ENCODE measurements at regions not wholly inside any gene's neighbourhood (a gene's known extent, or its start where the extent isn't known, plus 50 kb on each side); places are given as distances from the start of the nearest gene placed in this dataset.
"Not testable (repeated sequence)": the region's sequence is repeated elsewhere in the genome, so short reads cannot be mapped to it uniquely, and the experiment has no call there.

GRCh38 chrX:131874300-131874699, 148.8 kb upstream of the STK26 start:
- in situ Hi-C loops (cut with HindIII; ENCODE audit: low sequenced_read_pairs) = no loop called here

DNA sequence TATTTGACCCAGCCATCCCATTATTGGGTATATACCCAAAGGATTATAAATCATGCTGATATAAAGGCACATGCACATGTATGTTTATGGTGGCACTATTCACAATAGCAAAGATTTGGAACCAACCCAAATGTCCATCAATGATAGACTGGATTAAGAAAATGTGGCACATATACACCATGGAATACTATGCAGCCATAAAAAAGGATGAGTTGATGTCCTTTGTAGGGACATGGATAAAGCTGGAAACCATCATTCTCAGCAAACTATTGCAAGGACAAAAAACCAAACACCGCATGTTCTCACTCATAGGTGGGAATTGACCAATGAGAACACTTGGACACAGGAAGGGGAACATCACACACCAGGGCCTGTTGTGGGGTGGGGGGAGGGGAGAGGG, 147.3 kb upstream of the STK26 start:
- in situ Hi-C loops (cut with HindIII; ENCODE audit: low sequenced_read_pairs) = not testable (repeated sequence)

DNA sequence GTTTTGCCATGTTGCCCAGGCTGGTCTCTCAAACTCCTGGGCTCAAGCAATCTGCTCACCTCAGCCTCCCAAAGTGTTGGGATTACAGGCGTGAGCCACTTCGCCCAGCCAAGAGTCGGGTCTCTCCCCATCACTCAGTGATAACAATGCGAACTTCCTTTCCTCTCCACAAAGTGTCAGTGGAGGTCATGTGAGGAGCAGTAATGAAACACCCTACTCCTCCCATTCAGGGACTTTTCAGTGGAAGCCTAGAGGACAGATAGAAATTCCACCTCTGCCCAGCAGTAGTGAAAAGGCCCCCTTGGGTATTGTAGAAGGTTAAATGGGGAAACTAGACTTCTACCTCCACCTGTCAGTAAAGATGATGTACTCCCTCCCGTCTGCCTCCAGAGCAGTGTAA, 141.9 kb upstream of the STK26 start:
- in situ Hi-C loops (cut with HindIII; ENCODE audit: low sequenced_read_pairs) = no loop called here

DNA sequence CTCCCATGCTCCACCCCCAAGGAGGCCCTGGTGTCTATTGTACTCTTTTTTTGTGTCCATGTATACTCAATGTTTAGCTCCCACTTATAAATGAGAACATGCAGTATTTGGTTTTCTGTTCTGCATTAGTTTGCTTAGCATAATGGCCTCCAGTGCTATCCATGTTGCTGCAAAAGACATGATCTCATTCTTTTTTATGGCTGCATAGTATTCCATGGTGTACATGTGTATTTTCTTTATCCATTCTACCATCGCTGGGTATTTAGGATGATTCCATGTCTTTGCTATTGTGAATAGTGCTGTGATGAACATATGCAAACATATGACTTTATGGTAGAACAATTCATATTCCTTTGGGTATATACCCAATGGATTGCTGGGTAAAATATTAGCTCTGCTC, 138.1 kb upstream of the STK26 start:
- in situ Hi-C loops (cut with HindIII; ENCODE audit: low sequenced_read_pairs) = not testable (repeated sequence)

GRCh38 chrX:131893857-131894256, 129.2 kb upstream of the STK26 start:
- in situ Hi-C loops (cut with HindIII; ENCODE audit: low sequenced_read_pairs) = not testable (repeated sequence)

- in situ Hi-C loops (cut with HindIII; ENCODE audit: low sequenced_read_pairs) = no loop called here
These were observed 128.1 kb upstream of the STK26 start for GRCh38 chrX:131894995-131895394.

- in situ Hi-C loops (cut with HindIII; ENCODE audit: low sequenced_read_pairs) = no loop called here
These were observed 127.3 kb upstream of the STK26 start for GRCh38 chrX:131895807-131896206.

- in situ Hi-C loops (cut with HindIII; ENCODE audit: low sequenced_read_pairs) = no loop called here
These were observed 121.6 kb upstream of the STK26 start for GRCh38 chrX:131901546-131901945.

DNA sequence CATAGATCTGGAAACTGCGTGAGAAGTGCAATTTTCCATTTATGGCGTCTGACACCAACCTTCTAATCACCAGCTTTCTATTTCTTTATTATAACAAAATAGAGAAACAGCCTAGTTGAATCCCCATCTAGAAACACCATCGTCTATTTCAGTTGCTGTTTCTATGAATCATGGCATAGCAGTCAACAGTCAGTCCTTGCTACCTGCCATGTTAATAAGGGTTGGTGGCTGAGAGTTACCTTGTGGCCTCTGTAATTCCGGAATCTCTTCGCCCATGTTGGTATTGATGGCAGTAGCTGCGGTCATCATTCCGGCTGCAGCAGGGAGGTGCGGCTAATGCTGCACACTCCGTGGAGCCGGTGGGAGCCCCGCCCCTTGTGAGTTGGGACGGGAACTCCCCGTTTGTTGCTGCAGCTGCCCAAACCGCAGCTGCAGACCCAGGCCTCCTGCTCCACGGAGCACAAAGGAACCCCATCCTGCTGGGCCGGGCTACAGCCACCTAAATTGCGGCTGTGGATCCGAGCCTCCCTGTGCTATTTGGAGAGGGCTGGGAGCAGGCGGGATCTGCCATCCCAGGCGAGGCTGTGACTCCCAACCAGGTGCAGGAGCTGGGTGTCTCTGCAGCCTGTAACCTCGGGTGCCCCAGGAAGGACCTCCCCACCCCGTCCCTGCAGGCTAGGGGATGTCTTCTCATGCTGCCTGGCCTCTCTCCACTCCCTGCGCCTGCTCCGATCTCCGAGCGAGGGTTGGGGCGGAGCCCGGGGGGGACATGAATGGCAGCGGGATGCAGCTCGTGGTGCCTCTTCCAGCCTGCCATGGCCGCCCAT, 115.4 kb upstream of the STK26 start:
- in situ Hi-C loops (cut with HindIII; ENCODE audit: low sequenced_read_pairs) = no loop called here

- in situ Hi-C loops (cut with HindIII; ENCODE audit: low sequenced_read_pairs) = no loop called here
These were observed 112.5 kb upstream of the STK26 start for GRCh38 chrX:131910586-131910985.

GRCh38 chrX:131915488-131915887, 107.6 kb upstream of the STK26 start:
- in situ Hi-C loops (cut with HindIII; ENCODE audit: low sequenced_read_pairs) = no loop called here

DNA sequence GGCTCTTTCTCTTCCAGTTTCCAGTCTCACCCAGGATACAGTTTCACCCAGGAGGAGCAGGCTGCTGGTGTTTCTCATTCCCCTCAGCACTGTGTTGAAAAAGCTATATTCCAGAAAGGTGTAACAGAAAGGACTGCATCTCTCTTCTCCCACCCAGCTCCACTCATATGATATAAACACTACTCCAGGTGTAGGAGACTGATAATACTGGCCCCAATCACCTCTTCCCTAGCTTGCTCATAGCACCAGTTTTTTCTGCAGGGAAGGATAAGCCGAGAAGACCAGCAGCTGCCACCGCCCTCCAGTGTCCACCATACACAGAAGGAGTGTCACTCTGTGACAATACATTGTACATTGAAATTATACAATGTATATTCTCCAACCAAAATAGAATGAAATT, 105.5 kb upstream of the STK26 start:
- in situ Hi-C loops (cut with HindIII; ENCODE audit: low sequenced_read_pairs) = no loop called here

DNA sequence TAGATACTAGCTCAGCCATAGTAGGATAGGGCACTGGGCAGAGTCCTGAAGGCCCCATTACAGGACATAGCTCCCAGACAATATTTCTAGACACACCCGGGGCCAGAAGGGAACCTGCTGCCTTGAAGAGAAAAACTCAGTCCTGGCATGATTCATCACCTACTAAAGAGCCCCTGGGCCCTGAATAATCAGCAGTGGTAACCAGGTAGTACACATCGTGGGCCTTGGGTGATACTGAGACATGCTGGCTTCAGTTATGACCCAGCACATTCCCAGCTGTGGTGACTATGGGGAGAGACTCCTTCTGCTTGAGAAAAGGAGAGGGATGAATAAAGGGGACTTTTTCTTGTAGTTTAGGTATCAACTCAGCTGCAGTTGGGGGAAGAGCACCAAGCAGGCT, 104.3 kb upstream of the STK26 start:
- in situ Hi-C loops (cut with HindIII; ENCODE audit: low sequenced_read_pairs) = no loop called here

DNA sequence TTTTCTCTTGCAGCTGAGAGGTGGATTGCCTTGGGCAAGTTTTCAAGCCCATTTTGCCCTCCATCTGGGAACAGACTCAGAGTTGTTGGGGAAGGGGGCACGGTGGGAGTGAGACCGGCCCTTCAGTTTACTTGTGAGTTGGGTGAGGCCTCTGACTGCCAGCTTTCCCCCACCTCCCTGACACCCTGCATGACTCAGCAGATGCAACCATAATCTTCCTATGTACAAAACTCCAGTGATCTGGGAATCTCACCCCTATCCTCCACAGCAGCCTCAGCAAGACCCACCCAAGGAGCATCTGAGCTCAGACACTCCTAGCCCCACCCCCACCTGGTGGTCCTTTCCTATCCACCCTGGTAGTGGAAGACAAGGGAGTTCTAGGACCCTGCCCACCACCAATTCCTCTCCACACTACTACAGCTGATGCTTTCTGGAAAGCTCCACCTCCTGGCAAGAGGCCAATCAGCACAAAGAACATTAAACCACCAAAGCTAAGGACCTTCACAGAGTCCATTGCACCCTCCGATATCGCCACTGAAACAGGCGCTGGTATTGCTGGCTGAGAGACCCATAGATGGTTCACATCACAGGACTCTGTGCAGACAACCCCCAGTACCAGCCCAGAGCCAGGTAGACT, 99.4 kb upstream of the STK26 start:
- in situ Hi-C loops (cut with HindIII; ENCODE audit: low sequenced_read_pairs) = no loop called here

- in situ Hi-C loops (cut with HindIII; ENCODE audit: low sequenced_read_pairs) = no loop called here
These were observed 84.4 kb upstream of the STK26 start for GRCh38 chrX:131938749-131939148.

GRCh38 chrX:131942034-131942433, 81.1 kb upstream of the STK26 start:
- in situ Hi-C loops (cut with HindIII; ENCODE audit: low sequenced_read_pairs) = no loop called here

DNA sequence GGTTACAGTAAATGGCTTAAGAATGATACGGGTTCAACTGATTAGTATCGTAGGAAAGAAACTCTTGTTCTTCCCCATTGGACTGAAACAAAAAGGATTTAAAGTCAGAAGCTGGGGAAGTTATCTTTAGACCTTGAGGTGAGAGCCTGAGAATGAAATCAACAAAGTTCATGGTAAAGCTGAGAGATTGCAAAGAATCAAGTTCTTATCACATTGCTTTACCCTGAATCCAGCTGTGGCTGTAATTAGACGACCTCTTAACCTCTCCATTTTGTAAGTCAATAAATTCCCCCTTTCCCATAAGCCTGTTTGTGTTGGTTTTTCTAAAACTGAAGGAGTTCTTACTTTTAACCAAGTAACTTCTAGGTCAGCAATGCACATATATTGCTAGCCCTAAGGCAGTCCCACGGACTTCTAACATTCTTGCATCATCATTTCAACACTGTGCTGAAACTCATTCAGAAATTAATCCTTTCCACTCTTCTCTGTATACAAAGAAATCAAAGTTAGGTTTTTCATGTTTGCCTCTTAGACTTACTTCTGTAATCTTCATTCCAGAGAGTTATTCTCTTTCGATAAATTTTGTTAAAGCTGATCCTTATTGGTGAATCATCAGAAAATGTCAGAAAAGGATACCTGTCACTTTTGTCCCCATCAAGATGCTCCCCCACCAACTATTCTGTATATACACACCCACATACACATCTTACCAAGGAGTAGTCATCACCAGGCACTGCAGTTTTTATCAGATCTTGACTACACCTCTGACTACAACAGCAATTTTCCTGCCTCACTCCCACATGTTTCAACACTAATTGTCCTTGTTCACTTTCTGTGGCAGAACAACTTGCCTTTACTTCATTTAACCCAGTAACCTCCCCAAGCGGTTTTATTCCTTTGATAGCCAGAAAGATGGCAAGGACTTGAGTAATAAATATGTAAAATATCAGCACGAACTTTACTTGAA, 77.9 kb upstream of the STK26 start:
- in situ Hi-C loops (cut with HindIII; ENCODE audit: low sequenced_read_pairs) = no loop called here

DNA sequence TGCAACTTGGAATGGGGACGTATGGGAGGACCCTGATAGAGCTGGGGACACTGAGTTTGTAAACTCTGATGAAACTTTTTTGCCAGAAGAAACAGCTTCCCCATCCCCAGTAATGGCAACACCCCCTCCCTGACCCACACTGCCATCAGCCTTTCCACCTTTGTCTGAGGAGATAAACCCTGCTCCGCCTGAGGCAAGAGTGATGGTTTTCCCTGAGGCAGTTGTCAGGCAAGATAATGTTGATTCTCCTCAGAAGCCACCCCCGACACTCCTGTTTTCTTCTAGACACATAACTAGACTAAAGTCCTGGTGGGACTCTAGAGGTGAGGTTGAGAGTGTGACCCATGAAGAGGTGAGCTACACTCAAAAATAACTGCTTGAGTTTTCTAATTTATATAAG, 71.9 kb upstream of the STK26 start:
- in situ Hi-C loops (cut with HindIII; ENCODE audit: low sequenced_read_pairs) = no loop called here

DNA sequence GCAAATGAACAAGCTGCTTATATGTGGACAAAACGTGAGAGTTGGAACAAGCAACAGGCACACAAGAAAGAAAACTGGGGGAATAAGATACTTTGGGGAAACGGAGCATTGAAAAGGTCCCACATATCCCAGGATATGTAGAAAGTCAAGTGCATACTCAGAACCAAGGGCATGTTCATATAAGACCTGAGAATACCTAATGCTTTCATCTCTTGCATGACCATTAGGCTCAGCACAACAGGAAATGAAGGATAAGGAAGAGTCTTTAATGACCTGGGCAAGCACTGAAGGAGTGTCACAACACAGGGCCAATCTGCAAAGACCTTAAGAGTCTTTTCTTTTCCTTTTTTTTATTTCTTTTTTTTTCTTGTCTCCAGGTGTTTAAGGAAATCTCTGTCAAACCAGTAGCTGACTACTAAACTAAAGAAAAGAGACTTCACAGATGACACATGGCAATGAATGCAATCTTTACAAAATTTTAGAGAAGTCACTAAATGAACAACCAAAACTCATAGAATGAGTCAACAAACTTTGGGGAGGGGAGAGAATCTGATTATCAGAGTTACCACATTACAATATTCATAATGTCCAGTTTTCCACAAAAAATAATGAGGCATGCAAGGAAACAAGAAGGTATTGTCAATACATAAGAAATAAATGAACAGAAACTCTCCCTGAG, 67.9 kb upstream of the STK26 start:
- in situ Hi-C loops (cut with HindIII; ENCODE audit: low sequenced_read_pairs) = no loop called here

DNA sequence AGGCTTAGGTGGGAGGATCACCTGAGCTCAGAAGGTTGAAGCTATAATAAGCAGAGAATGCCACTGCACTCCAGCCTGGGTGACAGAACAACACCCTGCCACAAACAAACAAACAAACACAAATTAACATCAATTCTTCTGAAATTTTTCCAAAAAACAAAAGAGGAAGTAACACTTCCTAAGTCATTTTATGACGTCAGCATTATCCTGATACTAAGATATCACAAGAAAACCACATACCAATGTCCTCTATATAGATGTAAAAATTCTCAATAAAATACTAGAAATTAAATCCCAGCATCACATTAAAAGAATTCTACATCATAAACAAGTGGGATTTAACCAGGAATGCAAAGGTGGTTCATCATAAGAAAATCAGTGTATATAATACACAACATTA, 64.4 kb upstream of the STK26 start:
- in situ Hi-C loops (cut with HindIII; ENCODE audit: low sequenced_read_pairs) = no loop called here

DNA sequence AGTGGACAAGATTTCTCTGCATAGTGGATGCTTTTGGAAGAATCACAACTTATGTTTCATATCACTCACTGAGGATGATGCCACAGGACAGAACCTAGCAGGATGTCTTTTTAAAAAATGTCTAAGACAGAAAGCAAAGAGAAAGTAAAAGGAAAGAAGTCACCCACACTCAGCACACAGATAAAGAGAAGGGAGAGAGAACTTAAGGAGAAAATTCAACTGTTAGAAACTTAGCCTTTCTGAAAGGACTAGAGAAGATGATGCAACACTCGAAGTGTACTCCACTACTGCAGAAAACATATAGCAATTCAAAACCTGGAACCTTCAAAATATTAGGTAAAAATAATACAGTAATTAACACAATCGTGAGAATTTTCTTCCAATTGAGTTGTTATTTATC, 52.8 kb upstream of the STK26 start:
- in situ Hi-C loops (cut with HindIII; ENCODE audit: low sequenced_read_pairs) = no loop called here
